ENCODE measurements at regions not wholly inside any gene's neighbourhood (a gene's known extent, or its start where the extent isn't known, plus 50 kb on each side); places are given as distances from the start of the nearest gene placed in this dataset.

DNA sequence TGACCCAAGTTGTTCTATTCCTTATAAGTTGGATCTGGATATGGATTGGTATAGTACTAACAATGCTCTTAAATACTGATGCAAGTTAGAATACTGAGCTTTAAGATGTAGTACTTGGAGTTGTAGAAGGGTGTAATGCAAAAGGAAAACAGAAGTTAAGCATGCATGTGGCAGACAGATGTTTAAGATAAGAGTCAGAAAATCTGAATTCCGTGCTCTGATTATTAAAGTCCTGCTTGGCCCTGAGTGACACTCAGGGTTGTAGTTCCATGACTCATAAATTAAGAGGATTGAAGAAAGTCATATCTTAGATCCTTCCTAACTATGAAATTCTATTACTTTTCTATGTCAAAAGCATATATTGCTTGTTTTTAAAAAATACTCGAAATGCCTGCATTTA, 250.6 kb downstream of the RPRM start:
- Histone ChIP-seq H3K4me3 (ENCODE audit: low read depth, low read length) (no peak overlapping the region), H3K27me3 (replicated peaks) (no peaks in the 10 kb centered on the region), H3K36me3 (replicated peaks) (no peaks in the 10 kb centered on the region), H3K27ac (no peak overlapping the region)
- TF ChIP-seq, protein P1, sequence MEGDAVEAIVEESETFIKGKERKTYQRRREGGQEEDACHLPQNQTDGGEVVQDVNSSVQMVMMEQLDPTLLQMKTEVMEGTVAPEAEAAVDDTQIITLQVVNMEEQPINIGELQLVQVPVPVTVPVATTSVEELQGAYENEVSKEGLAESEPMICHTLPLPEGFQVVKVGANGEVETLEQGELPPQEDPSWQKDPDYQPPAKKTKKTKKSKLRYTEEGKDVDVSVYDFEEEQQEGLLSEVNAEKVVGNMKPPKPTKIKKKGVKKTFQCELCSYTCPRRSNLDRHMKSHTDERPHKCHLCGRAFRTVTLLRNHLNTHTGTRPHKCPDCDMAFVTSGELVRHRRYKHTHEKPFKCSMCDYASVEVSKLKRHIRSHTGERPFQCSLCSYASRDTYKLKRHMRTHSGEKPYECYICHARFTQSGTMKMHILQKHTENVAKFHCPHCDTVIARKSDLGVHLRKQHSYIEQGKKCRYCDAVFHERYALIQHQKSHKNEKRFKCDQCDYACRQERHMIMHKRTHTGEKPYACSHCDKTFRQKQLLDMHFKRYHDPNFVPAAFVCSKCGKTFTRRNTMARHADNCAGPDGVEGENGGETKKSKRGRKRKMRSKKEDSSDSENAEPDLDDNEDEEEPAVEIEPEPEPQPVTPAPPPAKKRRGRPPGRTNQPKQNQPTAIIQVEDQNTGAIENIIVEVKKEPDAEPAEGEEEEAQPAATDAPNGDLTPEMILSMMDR (IDR thresholded peaks at IDR 0.05; ENCODE audit: low read depth, low read length, missing control alignments) = no peak
- DNase-seq = no peak
- in situ Hi-C loops (cut with HindIII; ENCODE audit: low pct_ligation_motif_present, low sequenced_read_pairs) = no loop called here

- Histone ChIP-seq H3K36me3 (replicated peaks) (no peaks in the 10 kb centered on the region), H3K27me3 (replicated peaks) (no peaks in the 10 kb centered on the region), H3K27ac (no peak overlapping the region), H3K4me3 (ENCODE audit: low read depth, low read length) (no peak overlapping the region)
- TF ChIP-seq, protein P1 (IDR thresholded peaks at IDR 0.05; ENCODE audit: low read depth, low read length, missing control alignments) = no peak
- DNase-seq = no peak
- in situ Hi-C loops (cut with HindIII; ENCODE audit: low pct_ligation_motif_present, low sequenced_read_pairs) = no loop called here
These were observed 256.1 kb downstream of the RPRM start for GRCh38 chr2:153222231-153223165.

- in situ Hi-C loops (cut with HindIII; ENCODE audit: low pct_ligation_motif_present, low sequenced_read_pairs) = no loop called here
These were observed 257.1 kb downstream of the RPRM start for GRCh38 chr2:153221506-153221905.

DNA sequence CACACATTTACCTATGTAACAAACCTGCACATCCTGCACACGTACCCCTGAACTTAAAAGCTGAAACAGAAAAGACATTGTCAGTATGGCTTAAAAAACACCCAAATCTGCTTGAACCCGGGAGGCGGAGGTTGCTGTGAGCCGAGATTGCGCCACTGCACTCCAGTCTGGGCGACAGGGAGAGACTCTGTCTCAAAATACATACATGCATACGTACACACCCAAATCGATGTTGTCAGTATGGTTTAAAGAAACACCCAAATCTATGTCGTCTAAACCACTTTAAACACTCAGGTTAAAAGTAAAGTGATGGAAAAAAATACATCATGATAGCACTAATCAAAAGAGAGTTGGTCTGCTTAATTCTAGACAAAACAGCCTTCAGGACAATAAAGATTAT, 257.5 kb downstream of the RPRM start:
- TF ChIP-seq, protein P1 (IDR thresholded peaks at IDR 0.05; ENCODE audit: low read depth, low read length, missing control alignments) = no peak
- DNase-seq = no peak
- Histone ChIP-seq H3K36me3 (replicated peaks) (no peaks in the 10 kb centered on the region), H3K4me3 (ENCODE audit: low read depth, low read length) (no peak overlapping the region), H3K27ac (no peak overlapping the region), H3K27me3 (replicated peaks) (no peaks in the 10 kb centered on the region)
- in situ Hi-C loops (cut with HindIII; ENCODE audit: low pct_ligation_motif_present, low sequenced_read_pairs) = no loop called here

More at GRCh38 chr2:153221506-153221905, 257.1 kb downstream of the RPRM start:
- H3K27ac ChIP-seq = no peak overlapping the region
- no peak overlapping the region for H3K4me3 ChIP-seq (ENCODE audit: low read depth, low read length)
- H3K27me3 ChIP-seq (replicated peaks) = no peaks in the 10 kb centered on the region
- no peaks in the 10 kb centered on the region for H3K36me3 ChIP-seq (replicated peaks)
- TF ChIP-seq, protein P1 (IDR thresholded peaks at IDR 0.05; ENCODE audit: low read depth, low read length, missing control alignments) = no peak
- no peak for DNase-seq

DNA sequence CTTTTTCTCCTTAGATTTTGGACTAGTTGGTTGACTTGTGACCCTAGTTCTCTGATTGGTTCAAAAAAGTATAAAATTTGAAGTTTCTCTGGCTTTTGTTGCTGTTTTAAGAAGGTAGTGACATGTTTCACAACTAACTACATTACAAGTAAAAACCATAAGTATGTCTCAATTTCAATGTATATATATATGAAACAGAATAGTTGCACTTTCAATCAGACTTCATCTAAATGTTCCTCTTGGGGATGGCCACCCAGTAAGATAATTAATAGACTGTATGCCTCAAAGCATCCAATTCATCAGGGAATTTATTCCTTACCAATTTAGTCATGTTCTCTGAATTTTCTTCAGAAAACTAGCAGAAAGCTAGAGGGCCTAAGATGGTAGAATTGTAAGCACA, 259.7 kb downstream of the RPRM start:
- no peak for DNase-seq
- H3K27me3 ChIP-seq (replicated peaks) = no peaks in the 10 kb centered on the region
- no peaks in the 10 kb centered on the region for H3K36me3 ChIP-seq (replicated peaks)
- H3K4me3 ChIP-seq (ENCODE audit: low read depth, low read length) = no peak overlapping the region
- TF ChIP-seq, protein P1 (IDR thresholded peaks at IDR 0.05; ENCODE audit: low read depth, low read length, missing control alignments) = no peak
- H3K27ac ChIP-seq = no peak overlapping the region
- in situ Hi-C loops (cut with HindIII; ENCODE audit: low pct_ligation_motif_present, low sequenced_read_pairs) = no loop called here

Measured in brain microvascular endothelial cell (primary cell).